Forelimb muscle (tissue), 1 donor: ENCODE measurements at regions not wholly inside any gene's neighbourhood (a gene's known extent, or its start where the extent isn't known, plus 50 kb on each side); places are given as distances from the start of the nearest gene placed in this dataset.

Source experiments
- DNase-seq: peaks from one replicate; pipeline ENCODE4 v3.0.0-alpha.2; 2013; ENCODE audit warnings: low read depth

DNA sequence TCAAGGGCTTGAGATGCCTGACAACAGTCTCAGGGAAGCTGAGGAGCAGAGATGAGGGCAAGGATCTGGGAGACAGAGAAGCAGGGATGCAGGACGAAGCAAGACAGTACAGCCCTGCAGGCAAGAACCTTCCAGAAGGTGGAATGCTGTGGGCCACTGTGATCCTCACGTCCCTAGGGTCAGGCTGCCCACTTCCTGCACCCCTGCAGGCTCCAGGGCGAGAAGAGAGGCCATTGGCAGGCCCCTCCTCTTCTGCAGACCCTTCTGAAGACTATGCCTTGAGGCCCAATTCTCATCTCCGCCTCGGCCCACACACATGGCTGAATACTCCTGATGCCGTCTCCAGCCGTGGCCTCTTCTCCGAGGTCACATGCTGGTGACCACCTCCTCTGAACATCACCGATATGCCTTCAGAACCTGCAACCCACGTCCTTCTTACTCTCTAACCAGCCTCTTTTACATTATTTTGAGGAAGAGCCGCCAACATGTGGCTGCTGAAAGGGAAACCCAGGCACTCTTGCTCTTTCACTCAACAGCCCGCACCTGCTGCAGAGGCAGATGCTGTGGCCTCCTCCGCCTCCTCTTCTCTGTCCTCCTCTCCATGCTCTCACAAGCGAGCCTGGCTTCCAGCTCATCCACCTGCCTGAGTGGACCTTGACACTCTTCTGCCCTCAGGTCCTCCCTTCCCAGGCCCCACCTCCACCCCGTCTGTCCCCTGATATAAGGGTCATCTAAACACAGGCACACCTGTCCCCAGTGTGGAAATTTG is 181.5 kb downstream of the IRX2 start:
- DNase-seq: no peak

DNA sequence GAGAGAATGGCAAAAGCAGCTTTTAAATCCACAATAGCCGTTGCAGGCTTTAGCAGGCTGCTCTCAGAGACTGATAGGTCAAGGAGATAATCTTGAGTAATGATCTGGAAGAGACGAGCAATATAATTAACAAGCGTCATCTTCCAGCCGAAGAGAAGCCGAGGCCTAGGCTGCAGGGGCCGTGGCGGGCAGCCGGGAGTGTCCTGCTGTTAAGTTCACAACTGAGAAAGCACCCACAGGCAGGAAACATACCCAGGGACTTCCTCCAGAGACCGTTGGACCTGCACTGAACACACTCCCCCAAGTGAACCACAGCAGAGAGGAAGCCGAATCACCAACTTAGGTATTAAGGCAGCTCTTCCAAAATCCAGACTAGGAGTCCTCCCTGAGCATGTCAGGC is 182.3 kb downstream of the IRX2 start:
- DNase-seq: no peak

DNA sequence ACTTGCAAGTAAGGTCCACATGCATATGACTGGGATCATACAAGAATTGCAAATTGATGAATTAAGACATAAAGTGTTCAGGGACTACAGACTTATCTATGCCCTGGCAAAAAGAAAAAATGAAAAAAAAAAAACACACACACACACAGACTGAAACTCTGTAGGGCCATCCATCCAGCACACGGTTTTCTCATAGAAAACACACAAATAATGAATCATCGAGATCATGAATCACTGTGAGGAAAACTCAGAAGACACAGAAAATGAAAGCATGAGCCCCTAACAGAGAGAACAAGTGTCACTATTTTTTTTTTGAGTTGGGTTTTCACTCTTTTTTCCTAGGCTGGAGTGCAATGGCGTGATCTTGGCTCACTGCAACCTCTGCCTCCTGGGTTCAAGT is 185.2 kb downstream of the IRX2 start:
- DNase-seq: no peak

DNA sequence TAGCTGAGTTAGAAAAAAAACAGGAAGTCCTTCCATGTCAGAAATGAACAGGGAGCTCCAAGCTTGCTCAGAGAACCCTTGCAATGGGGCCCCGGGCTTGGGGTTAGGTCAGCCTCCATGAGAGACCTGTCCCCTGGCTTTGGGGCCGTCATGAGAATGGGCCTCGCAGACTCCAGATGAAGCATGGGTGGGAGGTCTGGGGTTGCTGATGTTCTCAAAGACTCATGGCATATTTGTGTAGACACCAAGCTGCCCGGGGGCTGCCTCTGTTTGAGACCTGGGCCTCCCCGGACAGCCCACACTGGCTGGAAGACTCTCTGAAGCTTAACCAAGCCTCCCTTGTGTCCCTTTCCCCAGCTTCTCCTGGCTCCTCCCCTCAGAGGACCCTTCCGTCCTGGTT is 186.3 kb downstream of the IRX2 start:
- no peak for DNase-seq

DNA sequence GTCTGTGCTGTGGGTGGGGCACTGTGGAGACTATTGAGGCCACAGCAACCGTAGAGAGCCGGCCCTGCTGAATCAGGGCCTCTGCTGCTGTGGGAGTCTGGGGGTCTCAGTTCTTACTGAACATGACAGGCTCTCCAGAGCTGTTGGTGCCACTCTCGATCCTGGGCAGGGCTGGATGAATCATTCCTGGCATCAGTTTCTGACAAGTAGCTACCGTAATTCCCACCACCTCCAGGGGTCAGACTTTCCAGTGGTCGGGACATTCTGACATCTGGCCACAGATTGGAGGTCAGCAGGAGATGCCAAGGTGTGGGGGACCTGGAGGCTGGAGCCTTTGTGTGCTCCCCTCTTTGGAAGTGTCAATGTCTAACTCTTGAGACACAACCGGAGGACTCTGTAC is 188.4 kb downstream of the IRX2 start:
- no peak for DNase-seq

DNA sequence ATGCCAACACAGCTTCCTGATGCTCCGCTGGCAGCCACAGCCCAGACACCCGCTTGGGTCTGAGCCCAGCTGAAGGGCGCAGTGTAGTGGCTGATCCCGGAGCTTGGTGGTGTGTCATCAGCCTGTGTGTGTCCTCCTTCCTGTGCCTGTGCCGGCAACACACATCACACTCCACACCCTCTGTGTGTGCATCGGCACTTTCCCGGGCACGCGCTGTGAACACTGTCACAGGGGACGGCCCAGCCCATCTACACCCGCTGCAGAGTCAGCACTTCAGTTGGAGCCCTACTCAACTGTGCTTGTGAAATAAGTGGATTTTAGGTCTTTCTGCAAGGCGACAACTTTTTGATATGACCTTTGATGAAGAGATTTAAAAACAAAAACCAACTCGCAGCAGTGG is 189.4 kb downstream of the IRX2 start:
- no peak for DNase-seq

DNA sequence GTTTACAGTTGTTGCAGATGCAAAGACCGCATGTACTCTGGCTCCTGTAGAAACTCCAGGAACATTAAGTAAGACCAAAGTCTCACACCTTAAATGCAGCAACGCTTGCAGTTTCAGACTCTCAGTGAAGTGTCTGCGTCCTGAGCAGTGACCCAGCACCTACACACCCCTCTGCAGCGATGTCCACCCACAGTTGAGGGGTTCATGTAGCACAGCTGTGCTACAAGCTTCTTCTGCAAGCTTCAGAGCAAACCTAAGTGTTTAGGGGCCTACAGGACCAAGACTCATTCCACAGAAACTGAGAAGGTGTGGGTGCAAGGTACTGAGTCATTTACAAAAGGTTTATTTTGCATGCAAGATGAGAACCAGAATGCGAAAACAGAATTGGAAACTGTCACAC is 191.0 kb downstream of the IRX2 start:
- no peak for DNase-seq

DNA sequence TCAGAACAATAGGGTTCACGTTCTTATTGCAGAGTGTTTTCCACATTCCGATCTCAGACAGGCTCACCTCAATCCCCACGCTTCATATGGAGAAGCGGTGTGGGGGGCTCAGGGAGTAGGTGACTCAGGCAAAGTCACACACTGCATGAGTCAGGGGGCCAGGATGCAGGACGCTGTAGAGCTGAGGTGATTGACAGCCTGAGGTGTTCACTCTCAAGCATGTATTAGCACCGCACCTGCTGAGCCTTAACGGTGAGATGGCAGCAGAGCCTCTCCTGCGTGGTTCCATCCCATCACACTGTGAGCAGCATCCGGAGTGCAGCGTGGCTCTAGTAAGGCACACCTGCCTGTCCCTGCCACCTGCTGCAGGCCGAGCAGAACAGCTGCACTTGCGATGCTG is 194.0 kb downstream of the IRX2 start:
- no peak for DNase-seq

DNA sequence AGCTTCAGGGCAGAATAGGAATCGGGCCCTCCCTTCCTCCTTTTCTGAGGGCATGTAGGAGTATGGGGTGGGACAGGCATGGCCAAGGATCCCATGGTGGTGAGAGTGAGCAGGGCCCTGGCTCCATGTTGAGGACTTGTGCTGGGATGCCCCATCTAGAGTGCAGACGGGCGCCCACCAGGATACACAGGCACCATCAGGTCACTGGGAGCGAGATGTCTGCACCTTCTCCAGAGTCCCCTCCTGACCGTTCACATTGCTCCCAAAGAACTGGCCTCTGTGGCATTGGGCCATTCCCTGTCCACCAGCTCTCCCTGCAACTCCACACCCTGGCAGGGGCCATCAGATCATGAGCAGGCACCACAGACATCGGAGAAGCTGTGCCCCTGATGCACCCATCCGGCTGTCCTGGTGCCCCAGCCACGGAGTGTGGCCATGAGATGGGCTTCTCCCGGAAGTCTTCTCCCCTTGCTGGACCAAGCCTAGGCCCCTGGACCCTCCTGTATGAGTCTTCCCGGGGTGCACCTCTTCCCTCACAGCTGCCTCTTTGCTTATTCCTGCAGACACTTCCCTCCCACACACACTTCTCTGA is 195.0 kb downstream of the IRX2 start:
- DNase-seq: no peak

DNA sequence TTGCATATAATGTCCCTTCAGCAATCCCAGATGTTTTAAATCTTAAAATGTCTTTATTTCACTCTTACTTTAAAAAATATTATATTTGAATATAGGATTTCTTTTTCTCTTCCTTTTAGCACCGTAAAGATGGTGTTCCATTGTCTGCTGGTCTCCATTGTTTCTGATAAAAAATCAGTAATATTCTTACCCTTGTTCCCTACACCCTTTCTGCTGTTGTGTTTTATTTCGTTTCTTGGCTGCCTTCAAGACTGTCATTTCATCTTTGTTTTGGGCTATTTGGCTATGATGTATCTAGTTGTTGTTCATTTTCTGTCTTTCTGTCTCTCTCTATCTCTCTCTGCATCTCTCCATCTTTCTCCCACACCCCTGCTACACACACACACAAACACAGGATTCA is 197.9 kb downstream of the IRX2 start:
- no peak for DNase-seq

DNA sequence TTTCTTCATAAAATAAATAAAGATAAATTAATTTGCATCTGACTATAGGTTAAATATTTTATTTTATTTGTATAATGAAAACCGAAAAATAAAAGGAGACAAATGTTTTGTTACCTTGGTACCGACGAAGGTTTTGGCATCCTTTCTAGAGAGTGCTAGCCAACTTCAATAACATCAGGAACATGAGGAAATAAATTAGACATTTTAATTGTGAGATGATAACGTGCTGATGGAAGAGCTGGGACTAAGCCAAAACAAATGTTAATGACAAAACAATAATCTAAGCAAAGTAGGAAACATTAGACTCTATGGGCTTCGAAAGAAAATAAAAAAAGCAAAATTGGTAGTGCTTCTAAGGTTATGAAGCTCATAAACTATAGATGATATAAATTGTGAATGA is 201.0 kb downstream of the IRX2 start:
- no peak for DNase-seq

DNA sequence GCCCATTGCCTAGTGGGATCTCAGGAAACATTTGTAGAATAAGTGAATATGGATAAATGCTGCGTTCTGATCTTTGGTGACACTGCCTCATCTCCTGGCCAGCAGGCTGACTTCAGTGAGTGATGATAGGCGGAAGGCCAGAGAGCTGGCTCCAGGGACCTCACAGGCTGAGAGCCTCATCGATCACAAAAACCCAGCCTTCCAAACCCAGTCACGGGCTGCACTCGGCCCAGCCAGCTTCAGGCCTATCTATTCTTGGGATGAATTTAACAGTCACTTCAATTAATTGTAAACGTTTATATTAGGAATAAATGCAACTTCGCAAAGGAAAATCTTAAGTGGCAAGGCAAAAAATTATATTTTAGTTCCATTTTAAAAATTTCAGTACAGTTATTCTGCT is 201.6 kb downstream of the IRX2 start:
- no peak for DNase-seq

DNA sequence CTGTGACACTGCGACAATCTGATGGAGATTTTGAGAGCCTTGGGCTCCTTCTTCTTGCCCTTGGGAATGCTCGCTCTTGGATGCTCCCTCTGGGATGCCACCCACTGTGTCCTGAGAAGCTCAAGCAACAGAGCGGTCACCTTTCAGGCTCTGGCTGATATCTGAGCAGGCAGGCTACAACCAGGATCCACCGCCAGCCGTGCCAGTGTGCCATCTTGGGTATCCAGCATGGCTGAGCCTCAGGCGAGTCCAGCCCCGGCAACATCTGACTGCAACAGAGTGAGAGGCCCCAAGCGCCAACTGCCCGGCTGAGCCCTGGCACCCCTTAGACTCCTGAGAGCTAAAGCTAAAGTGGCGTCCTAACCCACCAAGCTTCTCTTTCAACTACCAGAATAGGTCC is 202.1 kb downstream of the IRX2 start:
- no peak for DNase-seq

DNA sequence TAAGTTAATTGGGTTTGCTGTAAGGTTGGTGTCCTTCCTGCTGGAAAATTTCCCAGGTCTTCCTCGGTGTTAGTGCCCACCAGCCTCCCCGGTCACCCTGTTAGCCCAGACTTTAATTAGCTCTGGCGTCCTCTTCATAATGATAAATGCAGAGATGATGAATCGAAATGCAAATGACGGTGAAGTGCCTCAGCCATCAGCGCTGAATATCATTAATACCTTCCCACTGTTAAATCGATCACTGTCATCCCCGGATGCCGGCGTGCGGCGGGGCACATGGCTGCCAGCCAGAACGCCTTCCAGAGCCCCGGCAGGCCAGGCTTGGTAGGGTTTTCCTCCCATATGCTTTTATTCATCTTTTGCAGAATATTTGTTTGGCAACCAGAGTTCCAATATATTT is 204.5 kb downstream of the IRX2 start:
- DNase-seq: no peak

DNA sequence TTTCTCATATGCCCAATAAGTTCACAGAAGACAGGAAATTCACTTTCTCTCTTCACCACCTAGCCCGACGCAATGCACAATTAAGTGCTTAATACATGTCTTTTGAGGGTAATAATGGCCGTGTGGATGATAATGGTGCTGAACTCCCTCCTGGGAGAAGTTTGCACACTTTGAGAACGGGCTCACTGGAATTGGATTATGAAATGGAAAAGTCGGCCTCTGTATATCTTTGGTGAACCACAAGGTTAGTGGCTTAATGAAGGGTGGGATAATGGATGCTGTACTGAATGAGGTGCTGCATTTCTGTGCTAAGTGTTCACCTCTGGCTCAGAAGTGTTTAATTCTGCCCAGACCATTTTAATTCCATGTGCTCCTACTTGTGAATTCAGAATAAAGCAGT is 207.5 kb downstream of the IRX2 start:
- no peak for DNase-seq

DNA sequence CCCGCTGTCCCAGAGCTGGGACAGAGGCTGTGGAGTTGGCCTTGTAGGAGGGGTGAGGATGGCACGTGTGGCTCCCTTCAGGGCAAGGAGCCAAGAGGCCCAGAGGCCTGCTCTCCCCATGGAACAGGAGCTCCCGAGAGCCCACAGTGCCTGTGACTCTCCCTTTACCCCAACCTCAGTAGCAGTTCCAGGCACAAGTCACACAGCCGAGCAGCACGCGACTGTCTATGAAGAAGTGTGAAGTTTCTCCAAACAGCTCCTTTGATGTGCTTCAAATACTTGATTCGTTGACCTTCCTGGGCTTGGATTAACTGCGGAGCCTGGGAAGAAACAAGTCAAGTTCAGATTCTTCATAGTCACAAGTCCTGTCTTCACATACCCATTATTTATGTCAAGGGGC is 208.7 kb downstream of the IRX2 start:
- no peak for DNase-seq

DNA sequence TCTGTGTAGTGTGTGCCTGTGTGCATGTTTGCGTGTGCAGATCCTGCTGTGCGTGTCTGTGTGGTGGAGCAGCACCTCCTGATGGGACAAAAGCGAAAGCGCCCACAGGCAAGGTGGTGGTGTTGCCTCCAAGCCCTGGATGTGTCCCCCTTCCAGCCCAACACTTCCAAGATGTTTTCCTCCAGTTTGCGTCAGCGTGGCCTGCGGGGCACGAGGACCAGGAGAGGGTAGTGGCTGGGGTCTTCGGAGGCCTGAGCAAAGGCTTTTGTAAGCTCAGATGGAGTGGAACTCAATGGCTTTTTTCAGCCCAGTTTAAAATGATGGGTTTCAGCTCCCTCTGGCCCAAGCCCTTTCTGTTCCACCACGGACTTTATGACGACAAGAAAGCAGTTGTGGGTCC is 209.5 kb downstream of the IRX2 start:
- no peak for DNase-seq

DNA sequence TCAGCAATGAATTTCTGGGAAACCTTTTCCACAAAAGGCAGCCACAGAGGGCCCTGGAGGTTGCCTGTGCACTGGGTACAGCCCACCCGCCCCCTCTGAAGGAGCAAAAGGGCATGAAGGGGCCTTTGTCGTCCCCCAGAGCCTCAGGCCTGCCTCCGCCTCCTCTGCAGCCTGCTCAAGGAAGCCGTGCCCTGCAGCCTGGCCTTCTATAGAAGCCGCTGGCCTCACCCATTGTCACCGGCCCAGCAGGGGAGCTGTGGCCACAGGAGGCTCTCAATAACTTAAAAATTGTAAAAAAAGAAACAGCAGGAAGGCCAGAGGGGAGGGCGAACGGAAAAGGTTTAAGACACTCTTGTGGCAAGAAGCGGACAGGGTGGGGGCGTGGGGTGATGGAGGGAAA is 213.3 kb downstream of the IRX2 start:
- DNase-seq: no peak

DNA sequence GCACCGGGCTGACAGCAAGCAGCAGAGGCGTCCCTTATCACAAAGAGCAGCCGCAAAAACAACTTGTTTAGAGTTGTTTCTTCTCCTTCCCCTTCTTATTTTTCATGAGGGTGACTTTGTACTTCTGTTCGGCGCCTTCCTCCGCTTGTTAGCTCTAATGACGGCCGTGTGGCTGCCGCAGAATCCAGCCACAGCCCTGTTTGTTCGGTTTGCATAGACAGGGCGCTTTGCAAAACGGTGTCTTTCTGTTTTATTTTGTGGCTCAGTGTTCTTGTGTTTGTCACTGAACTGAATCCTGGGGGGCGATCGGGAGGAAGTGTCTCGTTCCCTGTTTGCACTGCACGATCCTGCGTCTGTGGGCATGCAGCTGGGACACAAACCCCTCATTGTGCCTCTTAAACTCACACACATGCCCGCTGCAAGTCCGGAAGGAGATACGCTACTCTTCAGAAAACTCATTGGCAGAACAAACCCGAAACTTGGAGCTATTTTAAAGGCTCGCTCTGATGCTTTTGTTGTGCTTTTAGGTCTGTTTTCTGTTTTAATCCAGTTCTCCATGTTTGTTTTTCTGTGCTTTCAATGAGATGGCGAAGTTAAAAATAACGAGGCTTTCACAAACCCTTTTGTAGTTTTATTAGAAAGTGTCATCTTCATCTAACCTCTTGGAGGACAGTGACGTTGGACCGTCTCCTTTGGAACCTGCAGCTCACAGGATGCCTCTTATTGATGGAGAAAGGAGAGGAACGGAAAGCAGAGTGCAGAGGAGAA is 213.9 kb downstream of the IRX2 start:
- no peak for DNase-seq

DNA sequence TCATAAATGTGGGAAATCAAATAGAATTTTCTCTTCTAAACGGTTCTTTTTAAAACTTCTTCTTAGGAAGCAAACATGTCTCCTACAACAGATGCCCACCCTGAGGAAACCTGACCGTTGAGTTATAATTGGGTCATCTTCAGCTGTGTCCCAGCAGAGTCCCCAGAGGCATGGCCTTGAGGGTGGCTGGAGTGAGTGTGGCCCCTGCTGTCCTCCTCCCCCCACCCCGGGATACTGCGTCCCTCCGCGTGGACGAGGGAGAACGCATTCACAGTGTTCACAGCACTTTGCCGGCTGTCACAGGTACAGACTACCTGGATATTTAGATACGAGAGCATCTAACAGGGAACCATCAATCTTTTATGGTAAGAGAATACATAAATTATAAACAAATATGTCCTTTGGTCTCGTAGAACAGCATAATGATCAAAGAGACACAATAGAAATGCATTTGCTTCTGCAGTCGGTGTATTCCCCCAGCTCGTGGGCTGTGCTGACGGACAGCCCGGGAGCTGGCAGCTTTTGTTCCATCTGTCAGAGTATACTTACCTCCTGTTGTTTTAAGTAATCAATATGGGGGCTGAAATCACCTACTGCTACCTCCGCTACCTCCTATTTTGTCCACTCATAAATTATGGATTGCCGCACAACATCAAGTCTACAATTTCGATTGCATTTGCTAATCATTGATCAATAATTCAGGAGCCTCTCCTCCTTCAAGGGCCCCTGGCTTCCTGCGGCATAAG is 214.7 kb downstream of the IRX2 start:
- no peak for DNase-seq

DNA sequence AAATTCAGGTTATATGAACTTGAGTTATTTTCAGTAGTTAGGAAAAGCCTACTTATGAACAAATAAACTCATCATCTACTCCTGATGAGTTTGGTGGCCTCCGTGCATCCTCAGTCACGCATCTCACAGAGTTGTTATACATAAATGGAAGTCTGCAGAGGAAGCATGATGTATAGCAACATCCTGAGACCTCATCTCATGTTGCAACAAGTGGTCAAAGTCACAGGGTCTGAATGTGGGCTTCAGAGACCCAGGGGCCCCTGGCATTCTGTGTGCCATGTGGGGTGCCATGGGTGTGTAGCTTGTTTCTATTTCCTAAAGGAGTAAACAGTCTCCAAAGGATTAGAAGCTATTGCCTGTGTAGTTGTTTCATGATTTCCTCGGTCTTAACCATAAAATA is 216.5 kb downstream of the IRX2 start:
- DNase-seq: no peak

DNA sequence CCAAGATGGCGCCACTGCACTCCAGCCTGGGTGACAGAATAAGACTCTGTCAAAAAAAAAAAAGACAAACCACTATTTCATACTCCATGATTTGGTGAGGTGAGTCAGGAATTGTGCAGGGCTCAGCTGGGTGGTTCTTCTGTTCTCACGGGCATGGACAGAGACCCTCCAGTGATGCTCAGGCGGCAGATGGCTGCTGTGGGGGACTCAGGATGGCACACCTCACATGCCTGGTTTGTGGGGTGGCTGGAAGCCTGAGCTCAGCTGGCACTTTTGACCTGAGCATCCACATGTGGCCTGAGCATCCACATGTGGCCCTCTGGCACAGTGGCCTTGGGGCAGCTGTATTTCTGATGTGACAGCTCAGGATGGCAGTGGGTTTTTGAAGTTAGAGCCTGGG is 217.2 kb downstream of the IRX2 start:
- no peak for DNase-seq
